Suprapubic skin (tissue), 4 donors: ENCODE measurements at regions not wholly inside any gene's neighbourhood (a gene's known extent, or its start where the extent isn't known, plus 50 kb on each side); places are given as distances from the start of the nearest gene placed in this dataset.

Experiments used
- DNase-seq, 2 donors: peaks; one replicate each; pipeline ENCODE4 v3.0.0-alpha.2; 2019; ENCODE audit warnings: low spot score in 2 of 2
- H3K27ac ChIP-seq: fragments of 200-600 bp; sonication (generic); one replicate; pipeline ENCODE4 v1.5.1; 2019
- H3K27me3 ChIP-seq: fragments of 200-600 bp; sonication (generic); one replicate; pipeline ENCODE4 v1.5.1; 2019
- H3K36me3 ChIP-seq: fragments of 200-600 bp; sonication (generic); one replicate; pipeline ENCODE4 v1.5.1; 2019
- H3K4me1 ChIP-seq: fragments of 200-600 bp; sonication (generic); one replicate; pipeline ENCODE4 v1.5.1; 2019
- H3K4me3 ChIP-seq: fragments of 200-600 bp; sonication (generic); one replicate; pipeline ENCODE4 v1.5.1; 2019; ENCODE audit warnings: mild to moderate bottlenecking
- H3K9me3 ChIP-seq: fragments of 200-600 bp; sonication (generic); one replicate; pipeline ENCODE4 v1.5.1; 2019
- EP300 ChIP-seq: sonication (generic); formaldehyde crosslinking; IDR thresholded peaks from one replicate; pipeline ENCODE4 v1.6.1; 2017; ENCODE audit warnings: antibody characterized with exemption
- POLR2A ChIP-seq, 2 donors: fragments of 450-650 bp; IDR thresholded peaks; one replicate each; pipeline ENCODE4 v1.6.1; 2017; ENCODE audit warnings: antibody characterized with exemption in 2 of 2, mild to moderate bottlenecking in 2 of 2, moderate library complexity in 2 of 2
- POLR2AphosphoS5 ChIP-seq, 3 donors: sonication (generic); formaldehyde crosslinking; IDR thresholded peaks; one replicate each; pipeline ENCODE4 v1.6.1; 2017; ENCODE audit warnings: antibody characterized with exemption in 3 of 3
- WGBS: methylation state at CpG from one replicate; pipeline ENCODE4 v1.1.5; 2018; 5-methylcytosine and 5-hydroxymethylcytosine counted together
- TF ChIP-seq, protein P1 (sequence below), 2 donors: fragments of 200-600 bp in 1 of 2; fragments of 450-650 bp in 1 of 2; sonication (generic) in 1 of 2; IDR thresholded peaks; one replicate each; pipeline ENCODE4 v1.5.1; 2016 to 2019; ENCODE audit warnings: antibody characterized with exemption in 2 of 2, mild to moderate bottlenecking in 1 of 2, moderate library complexity in 1 of 2

DNA sequence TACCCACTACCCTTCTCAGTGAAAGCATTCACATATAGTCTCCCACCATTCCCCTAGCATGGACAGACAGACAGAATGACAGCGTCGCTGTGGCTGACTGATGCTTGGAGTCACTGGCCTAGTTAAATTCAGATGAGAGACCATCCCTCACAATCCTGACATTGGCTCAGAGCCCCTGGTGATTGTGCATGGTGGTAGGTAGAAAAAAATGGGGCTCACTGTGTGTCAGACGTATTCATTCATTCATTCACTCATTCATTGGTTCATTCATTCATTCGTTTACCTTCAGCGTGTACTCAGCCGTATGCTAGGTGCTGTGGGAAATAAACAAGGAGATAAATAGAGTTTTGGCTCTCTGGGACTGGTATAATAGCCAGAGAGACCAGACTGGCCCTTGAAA, 73.6 kb upstream of the CALM2 start:
- Histone ChIP-seq H3K4me3 (no peak overlapping the region), H3K9me3 (no peaks in the 10 kb centered on the region), H3K36me3 (no peaks in the 10 kb centered on the region), H3K27me3 (no peaks in the 10 kb centered on the region), H3K27ac (no peak overlapping the region), H3K4me1 (no peaks in the 10 kb centered on the region)
- DNase-seq, result no peak
- 91% methylated on average over 6 of the region's 6 CpGs for WGBS
- no peak for TF ChIP-seq EP300
- no peak for TF ChIP-seq POLR2A (IDR thresholded peaks at IDR 0.05)
- TF ChIP-seq, protein P1, sequence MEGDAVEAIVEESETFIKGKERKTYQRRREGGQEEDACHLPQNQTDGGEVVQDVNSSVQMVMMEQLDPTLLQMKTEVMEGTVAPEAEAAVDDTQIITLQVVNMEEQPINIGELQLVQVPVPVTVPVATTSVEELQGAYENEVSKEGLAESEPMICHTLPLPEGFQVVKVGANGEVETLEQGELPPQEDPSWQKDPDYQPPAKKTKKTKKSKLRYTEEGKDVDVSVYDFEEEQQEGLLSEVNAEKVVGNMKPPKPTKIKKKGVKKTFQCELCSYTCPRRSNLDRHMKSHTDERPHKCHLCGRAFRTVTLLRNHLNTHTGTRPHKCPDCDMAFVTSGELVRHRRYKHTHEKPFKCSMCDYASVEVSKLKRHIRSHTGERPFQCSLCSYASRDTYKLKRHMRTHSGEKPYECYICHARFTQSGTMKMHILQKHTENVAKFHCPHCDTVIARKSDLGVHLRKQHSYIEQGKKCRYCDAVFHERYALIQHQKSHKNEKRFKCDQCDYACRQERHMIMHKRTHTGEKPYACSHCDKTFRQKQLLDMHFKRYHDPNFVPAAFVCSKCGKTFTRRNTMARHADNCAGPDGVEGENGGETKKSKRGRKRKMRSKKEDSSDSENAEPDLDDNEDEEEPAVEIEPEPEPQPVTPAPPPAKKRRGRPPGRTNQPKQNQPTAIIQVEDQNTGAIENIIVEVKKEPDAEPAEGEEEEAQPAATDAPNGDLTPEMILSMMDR (IDR thresholded peaks at IDR 0.05), result no peak
- no peak for TF ChIP-seq POLR2AphosphoS5 (IDR thresholded peaks at IDR 0.05)

DNA sequence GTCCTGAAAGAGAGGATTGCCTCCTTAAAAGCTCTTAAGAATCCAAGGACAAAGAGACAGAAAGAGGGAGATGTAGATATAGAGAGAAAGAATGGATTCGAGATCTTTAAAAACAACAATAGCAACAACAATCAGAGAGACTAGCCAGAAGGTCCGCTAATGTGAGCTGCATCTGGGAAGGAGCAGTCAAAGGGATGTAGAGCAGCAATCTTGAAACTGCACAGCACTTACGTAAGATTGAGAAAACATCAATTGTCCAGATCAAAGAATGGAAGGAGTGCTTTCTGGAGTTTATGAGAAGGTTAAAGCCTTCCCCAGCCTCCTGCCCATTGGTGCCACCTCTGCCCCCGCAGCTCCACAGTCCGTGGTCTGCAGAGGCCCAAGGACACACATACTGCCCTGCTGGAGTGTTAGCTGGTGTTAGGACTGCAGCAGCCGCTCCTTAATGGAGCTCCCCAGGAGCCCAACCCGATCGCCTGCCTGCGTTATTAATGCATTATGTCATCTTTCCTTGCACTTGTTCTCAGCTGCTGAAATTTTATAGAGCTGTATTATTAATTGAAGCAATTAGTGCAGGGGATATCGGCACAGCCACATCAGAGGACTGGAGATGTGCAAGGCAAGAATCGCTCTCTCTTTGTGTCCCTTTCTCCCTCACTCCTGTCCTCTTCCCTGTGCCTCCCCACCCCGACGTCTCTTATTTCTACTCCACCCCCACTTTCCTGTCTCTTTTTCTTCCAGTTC, 73.0 kb upstream of the CALM2 start:
- Histone ChIP-seq H3K27ac (no peak overlapping the region), H3K4me1 (no peaks in the 10 kb centered on the region), H3K4me3 (no peak overlapping the region), H3K36me3 (no peaks in the 10 kb centered on the region), H3K9me3 (no peaks in the 10 kb centered on the region), H3K27me3 (no peaks in the 10 kb centered on the region)
- no peak for DNase-seq
- WGBS, result 64% methylated on average over 13 of the region's 13 CpGs
- TF ChIP-seq EP300 (no peak), POLR2AphosphoS5 (IDR thresholded peaks at IDR 0.05) (no peak), POLR2A (IDR thresholded peaks at IDR 0.05) (no peak)
- TF ChIP-seq, protein P1 (IDR thresholded peaks at IDR 0.05), result no peak

DNA sequence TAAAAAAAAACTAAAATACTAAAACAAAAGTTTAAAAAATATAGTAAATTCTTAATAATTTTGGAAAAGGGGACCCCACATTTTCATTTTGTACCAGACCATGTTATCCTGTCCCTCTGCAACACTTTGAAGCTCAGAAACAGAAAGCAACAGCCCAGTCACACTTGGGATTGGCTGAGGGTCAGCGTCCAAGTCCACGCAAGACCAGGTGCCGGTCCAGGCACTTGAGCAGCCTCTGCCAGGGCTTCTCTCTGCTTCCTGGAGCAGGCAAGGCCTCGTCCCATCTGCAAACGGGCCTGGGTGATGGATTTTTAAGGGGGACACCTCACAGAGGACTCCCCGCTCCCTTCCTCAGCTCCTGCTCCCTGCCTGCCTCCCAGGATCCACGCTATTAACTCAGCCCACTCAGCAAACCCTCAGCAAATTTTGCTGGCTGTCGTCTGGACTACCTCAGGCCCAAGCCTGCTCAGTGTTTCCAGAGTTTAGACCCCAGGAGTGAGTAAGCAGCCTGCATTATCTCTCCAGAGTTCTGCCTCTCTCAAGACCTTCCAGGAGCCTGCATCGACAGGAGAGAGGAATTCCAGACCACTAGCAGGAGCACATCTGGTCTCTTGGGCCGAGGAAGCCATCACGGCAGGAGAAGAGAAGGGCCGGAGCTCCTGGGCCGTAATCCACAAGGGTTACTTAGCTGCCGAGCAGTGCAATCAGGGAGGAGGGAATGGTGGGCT, 67.4 kb upstream of the CALM2 start:
- H3K9me3 ChIP-seq, result no peaks in the 10 kb centered on the region
- DNase-seq, result no peak
- H3K36me3 ChIP-seq, result no peaks in the 10 kb centered on the region
- H3K27me3 ChIP-seq, result no peaks in the 10 kb centered on the region
- H3K4me3 ChIP-seq, result no peak overlapping the region
- no peaks in the 10 kb centered on the region for H3K4me1 ChIP-seq
- no peak for TF ChIP-seq POLR2A (IDR thresholded peaks at IDR 0.05)
- no peak overlapping the region for H3K27ac ChIP-seq
- WGBS, result 75% methylated on average over 13 of the region's 14 CpGs

DNA sequence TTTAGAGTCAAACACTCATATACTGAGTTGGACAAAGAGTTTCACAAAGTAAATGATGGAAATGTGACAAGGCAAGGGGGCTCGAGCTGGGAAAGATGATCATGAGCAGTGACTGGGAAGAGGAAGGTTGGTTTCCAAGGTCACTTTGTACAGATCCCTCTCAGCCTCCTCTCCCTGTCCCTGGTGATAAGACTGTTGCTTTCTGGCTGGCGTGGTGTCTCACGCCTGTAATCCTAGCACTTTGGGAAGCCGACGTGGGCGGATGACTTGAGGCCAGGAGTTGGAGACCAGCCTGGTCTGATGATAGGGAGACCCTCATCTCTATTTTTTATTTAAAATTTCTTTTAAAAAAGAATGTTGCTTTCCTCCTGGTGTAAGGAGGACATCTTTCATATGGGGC, 65.4 kb upstream of the CALM2 start:
- TF ChIP-seq, protein P1 (IDR thresholded peaks at IDR 0.05), result no peak
- no peak for TF ChIP-seq POLR2AphosphoS5 (IDR thresholded peaks at IDR 0.05)
- TF ChIP-seq EP300, result no peak
- no peak for TF ChIP-seq POLR2A (IDR thresholded peaks at IDR 0.05)
- Histone ChIP-seq H3K27me3 (no peaks in the 10 kb centered on the region), H3K4me3 (no peak overlapping the region), H3K27ac (no peak overlapping the region), H3K4me1 (no peaks in the 10 kb centered on the region), H3K36me3 (no peaks in the 10 kb centered on the region), H3K9me3 (no peaks in the 10 kb centered on the region)
- no peak for DNase-seq
- WGBS, result 89% methylated on average over 6 of the region's 6 CpGs

DNA sequence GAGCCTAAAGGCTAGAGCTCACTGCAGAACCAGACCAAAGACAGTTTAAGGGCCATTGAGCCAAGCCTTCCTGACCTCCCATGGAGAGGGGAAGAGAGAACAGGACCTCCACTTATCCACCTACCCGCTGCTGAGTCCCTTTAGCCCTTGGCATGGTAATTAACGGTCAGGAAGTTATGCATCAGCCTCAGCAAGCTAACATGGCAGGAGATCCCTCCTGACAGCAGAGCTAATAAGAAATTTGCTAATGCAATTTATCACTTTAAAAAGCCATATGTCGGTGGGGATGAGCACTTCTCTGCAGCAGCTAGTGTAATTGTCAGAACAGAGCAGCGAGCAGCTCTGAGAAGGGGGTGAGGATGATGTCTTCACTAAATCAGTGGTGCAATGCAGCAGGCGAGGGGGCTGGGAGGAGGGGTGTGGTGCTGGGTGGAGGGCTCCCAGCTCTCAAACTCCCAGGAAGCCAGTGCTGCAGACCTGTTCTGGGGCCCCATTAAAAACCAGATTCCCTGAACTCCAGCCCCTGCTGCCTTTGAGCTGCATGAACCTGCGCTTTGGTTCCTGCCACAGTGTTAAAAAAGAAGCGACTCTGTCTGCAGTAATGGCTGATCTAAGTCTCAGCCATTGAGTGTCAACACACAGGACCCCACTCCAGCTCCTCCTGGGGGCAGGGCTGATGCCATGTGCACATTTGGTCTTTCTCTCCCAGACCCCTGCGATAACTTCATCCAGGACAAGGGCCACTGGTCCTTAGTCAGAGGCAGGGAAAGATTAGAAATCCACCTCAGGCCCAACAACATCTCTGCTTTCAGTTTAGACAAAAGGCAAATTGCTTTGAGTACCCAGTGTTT, 63.0 kb upstream of the CALM2 start:
- WGBS, result 75% methylated on average over 8 of the region's 8 CpGs
- Histone ChIP-seq H3K4me3 (no peak overlapping the region), H3K4me1 (no peaks in the 10 kb centered on the region), H3K27ac (no peak overlapping the region), H3K27me3 (no peaks in the 10 kb centered on the region), H3K9me3 (no peaks in the 10 kb centered on the region), H3K36me3 (no peaks in the 10 kb centered on the region)
- DNase-seq, result no peak
- TF ChIP-seq EP300 (no peak), POLR2AphosphoS5 (IDR thresholded peaks at IDR 0.05) (no peak), POLR2A (IDR thresholded peaks at IDR 0.05) (no peak)
- TF ChIP-seq, protein P1 (IDR thresholded peaks at IDR 0.05), result no peak
